IPS-15b (cell line): ENCODE measurements at regions not wholly inside any gene's neighbourhood (a gene's known extent, or its start where the extent isn't known, plus 50 kb on each side); places are given as distances from the start of the nearest gene placed in this dataset.

ENCODE experiments used
- H3K27me3 ChIP-seq: one replicate; pipeline ENCODE4 v1.6.1; 2013; ENCODE audit warnings: low read length; ENCODE audit not compliant: control insufficient read depth, insufficient read depth
- H3K36me3 ChIP-seq: one replicate; pipeline ENCODE4 v1.6.1; 2013; ENCODE audit warnings: low read length; ENCODE audit not compliant: control insufficient read depth, insufficient read depth
- H3K4me1 ChIP-seq: one replicate; pipeline ENCODE4 v1.6.1; 2013; ENCODE audit warnings: mild to moderate bottlenecking, low read length; ENCODE audit not compliant: control insufficient read depth, insufficient read depth
- H3K4me3 ChIP-seq: one replicate; pipeline ENCODE4 v1.5.1; 2013; ENCODE audit warnings: low read depth, low read length
- H3K9ac ChIP-seq: one replicate; pipeline ENCODE4 v1.6.1; 2013; ENCODE audit warnings: low read depth, mild to moderate bottlenecking, low read length
- H3K9me3 ChIP-seq: one replicate; pipeline ENCODE4 v1.6.1; 2013; ENCODE audit warnings: mild to moderate bottlenecking, low read length; ENCODE audit not compliant: control insufficient read depth, insufficient read depth

DNA sequence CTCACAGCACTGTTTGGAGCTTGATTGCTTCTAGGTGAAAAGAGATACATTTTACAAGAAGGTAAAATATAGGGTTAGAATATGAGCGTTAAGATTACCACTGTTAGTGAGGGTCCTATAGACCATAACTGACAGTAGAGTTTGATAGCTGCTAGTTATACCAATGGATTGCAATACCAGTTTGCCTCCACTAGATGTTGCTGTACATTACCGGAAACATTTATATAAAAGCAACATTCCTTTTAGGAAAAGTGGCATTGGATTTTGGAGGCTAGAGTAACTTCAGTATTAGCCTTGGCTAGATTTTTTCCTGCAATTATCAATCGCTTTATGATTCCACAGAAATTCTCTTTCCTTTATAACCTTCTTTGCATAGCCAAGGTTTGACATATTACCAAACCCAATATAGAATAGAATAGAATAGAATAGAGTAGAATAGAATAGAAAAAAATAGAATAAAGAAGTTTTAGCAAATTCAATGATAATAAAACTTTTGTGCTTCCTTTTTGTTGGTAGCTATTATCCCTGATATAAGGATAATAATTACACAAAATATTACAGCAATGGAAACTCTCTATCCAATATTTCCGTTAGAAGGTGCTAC, 1093.6 kb upstream of the ALCAM start:
- H3K36me3 ChIP-seq = no peaks in the 10 kb centered on the region
- H3K4me3 ChIP-seq = no peak overlapping the region
- no peaks in the 10 kb centered on the region for H3K27me3 ChIP-seq
- no peaks in the 10 kb centered on the region for H3K4me1 ChIP-seq
- no peaks in the 10 kb centered on the region for H3K9me3 ChIP-seq
- no peak overlapping the region for H3K9ac ChIP-seq

- Histone ChIP-seq H3K9ac (no peak overlapping the region), H3K4me3 (no peak overlapping the region), H3K27me3 (no peaks in the 10 kb centered on the region), H3K4me1 (no peaks in the 10 kb centered on the region), H3K36me3 (no peaks in the 10 kb centered on the region), H3K9me3 (no peaks in the 10 kb centered on the region)
Observed at GRCh38 chr3:104275199-104275598, 1091.5 kb upstream of the ALCAM start.

- Histone ChIP-seq H3K4me1 (no peaks in the 10 kb centered on the region), H3K9ac (no peak overlapping the region), H3K27me3 (no peaks in the 10 kb centered on the region), H3K36me3 (peaks cover 2% of the 10 kb centered on the region), H3K4me3 (no peak overlapping the region), H3K9me3 (peaks cover 4% of the 10 kb centered on the region)
Observed at GRCh38 chr3:104279617-104280016, 1087.1 kb upstream of the ALCAM start.

DNA sequence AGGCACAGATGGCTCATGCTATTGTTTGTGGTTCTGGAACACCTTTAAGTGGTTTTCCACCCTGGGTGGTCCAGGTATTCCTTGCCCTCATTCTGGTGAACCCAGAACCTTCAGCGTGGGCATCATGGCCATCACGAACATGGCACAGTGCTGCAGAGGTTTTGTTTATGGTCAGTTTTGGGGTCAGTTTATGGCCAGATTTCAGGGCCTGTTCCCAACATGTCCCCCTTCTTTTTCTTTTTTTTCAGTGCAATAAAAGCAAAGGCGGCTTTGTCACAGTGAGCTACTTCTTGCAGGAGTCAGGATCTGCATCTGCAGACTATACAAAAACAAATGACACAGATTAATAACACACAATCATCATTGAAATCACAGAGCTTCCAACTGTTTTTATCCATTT, 1085.0 kb upstream of the ALCAM start:
- Histone ChIP-seq H3K4me1 (no peaks in the 10 kb centered on the region), H3K9ac (no peak overlapping the region), H3K4me3 (no peak overlapping the region), H3K27me3 (no peaks in the 10 kb centered on the region), H3K36me3 (peaks cover 2% of the 10 kb centered on the region), H3K9me3 (peaks cover 10% of the 10 kb centered on the region)

GRCh38 chr3:104286645-104287044, 1080.1 kb upstream of the ALCAM start:
- peaks cover 7% of the 10 kb centered on the region for H3K9me3 ChIP-seq
- H3K27me3 ChIP-seq = no peaks in the 10 kb centered on the region
- peaks cover 1% of the 10 kb centered on the region for H3K4me1 ChIP-seq
- H3K36me3 ChIP-seq = peaks cover 2% of the 10 kb centered on the region
- no peak overlapping the region for H3K9ac ChIP-seq
- H3K4me3 ChIP-seq = no peak overlapping the region

DNA sequence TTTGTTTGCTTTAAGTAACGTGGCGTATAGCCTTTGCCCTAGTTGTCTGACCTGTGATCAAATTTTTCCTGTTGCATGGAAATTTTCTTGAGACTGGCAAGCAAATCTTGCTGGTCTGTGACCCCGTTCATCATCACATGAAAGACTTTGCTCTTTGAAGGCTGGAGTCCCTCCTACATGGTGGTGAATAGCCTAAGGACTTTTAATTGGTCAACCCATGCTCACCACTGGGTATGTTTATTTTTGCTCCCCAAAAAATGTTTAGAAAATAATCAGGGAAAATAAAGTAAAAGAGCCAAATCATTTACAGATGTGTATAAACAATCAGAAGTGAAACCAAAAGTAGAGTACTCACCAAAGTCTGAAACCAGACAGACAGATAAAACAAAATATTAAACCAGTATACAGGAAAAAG, 1075.3 kb upstream of the ALCAM start:
- H3K4me3 ChIP-seq = no peak overlapping the region
- peaks cover 4% of the 10 kb centered on the region for H3K9me3 ChIP-seq
- peaks cover 3% of the 10 kb centered on the region for H3K4me1 ChIP-seq
- no peaks in the 10 kb centered on the region for H3K27me3 ChIP-seq
- no peaks in the 10 kb centered on the region for H3K36me3 ChIP-seq
- no peak overlapping the region for H3K9ac ChIP-seq

DNA sequence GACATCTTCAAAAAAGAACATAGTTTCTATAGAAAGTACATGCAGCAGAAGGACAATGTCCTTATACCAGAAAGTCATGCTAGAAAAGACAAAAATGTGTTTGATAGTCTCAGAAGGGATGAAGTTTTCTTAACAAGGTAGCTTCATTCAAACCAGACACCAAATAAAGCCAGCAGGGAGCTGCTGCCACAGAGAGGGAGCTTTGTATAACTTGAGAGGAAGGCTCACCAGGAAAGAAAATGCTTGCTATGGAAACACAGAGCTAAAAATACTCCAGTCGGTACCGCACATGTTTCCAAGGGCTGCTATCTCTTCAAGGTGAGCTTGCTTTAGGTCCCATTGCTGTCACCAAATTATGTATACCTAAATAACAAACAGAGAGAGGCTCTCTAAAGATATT, 1074.8 kb upstream of the ALCAM start:
- Histone ChIP-seq H3K9me3 (no peaks in the 10 kb centered on the region), H3K27me3 (no peaks in the 10 kb centered on the region), H3K4me1 (peaks cover 3% of the 10 kb centered on the region), H3K9ac (no peak overlapping the region), H3K36me3 (no peaks in the 10 kb centered on the region), H3K4me3 (no peak overlapping the region)

GRCh38 chr3:104297617-104298016, 1069.1 kb upstream of the ALCAM start:
- no peaks in the 10 kb centered on the region for H3K36me3 ChIP-seq
- H3K4me3 ChIP-seq = no peak overlapping the region
- H3K4me1 ChIP-seq = no peaks in the 10 kb centered on the region
- H3K9ac ChIP-seq = no peak overlapping the region
- no peaks in the 10 kb centered on the region for H3K27me3 ChIP-seq
- no peaks in the 10 kb centered on the region for H3K9me3 ChIP-seq

- H3K36me3 ChIP-seq = no peaks in the 10 kb centered on the region
Observed at GRCh38 chr3:104298662-104299061, 1068.0 kb upstream of the ALCAM start.

DNA sequence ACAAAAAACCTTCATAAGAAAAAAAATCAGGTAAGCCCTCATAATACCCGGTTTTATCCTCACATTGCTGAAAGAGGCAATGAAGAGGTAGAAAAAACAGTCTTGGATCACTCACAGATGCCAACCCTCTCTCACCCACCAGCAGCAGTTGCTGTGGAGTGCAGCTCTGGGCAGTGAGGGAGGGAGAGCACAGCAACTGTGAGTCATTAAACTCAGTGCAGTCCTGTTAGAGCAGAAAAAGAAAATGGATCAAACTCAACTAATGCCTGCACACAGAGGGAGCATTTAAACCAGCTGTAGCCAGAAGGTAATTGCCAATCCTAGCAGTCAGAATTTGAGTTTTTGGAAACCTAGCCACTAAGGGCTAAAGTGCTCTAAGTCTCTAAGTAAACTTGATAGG, 1050.6 kb upstream of the ALCAM start:
- no peaks in the 10 kb centered on the region for H3K36me3 ChIP-seq
- H3K4me3 ChIP-seq = no peak overlapping the region
- H3K27me3 ChIP-seq = no peaks in the 10 kb centered on the region
- no peaks in the 10 kb centered on the region for H3K9me3 ChIP-seq
- H3K4me1 ChIP-seq = no peaks in the 10 kb centered on the region
- no peak overlapping the region for H3K9ac ChIP-seq

More at GRCh38 chr3:104298662-104299061, 1068.0 kb upstream of the ALCAM start:
- no peaks in the 10 kb centered on the region for H3K9me3 ChIP-seq
- H3K27me3 ChIP-seq = no peaks in the 10 kb centered on the region
- no peak overlapping the region for H3K9ac ChIP-seq
- no peak overlapping the region for H3K4me3 ChIP-seq
- no peaks in the 10 kb centered on the region for H3K4me1 ChIP-seq

- H3K27me3 ChIP-seq = no peaks in the 10 kb centered on the region
- no peak overlapping the region for H3K9ac ChIP-seq
- H3K9me3 ChIP-seq = no peaks in the 10 kb centered on the region
- no peaks in the 10 kb centered on the region for H3K4me1 ChIP-seq
- no peaks in the 10 kb centered on the region for H3K36me3 ChIP-seq
- H3K4me3 ChIP-seq = no peak overlapping the region
Observed at GRCh38 chr3:104323226-104323625, 1043.5 kb upstream of the ALCAM start.

DNA sequence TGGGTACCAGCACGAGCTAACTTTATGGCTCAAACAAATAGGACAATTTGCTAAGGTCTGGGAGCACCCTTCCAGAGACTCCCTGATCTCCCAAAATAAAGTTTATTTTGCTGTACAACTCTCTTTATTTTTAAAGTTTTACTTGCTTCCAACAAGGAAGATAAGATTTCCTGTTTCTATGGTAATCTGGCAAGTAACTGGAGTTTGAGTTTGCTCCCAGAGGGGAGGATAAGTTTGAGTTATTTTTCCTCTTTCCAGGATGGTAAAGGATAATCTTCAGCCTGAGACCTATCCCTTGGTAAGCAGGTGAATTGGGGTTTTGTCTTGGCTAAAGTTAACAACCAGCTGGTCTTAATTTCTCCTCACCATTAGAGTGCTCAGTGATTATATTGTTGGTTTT, 1019.4 kb upstream of the ALCAM start:
- Histone ChIP-seq H3K9ac (no peak overlapping the region), H3K36me3 (no peaks in the 10 kb centered on the region), H3K27me3 (no peaks in the 10 kb centered on the region), H3K9me3 (no peaks in the 10 kb centered on the region), H3K4me1 (no peaks in the 10 kb centered on the region), H3K4me3 (no peak overlapping the region)
